ENCODE measurements at regions not wholly inside any gene's neighbourhood (a gene's known extent, or its start where the extent isn't known, plus 50 kb on each side); places are given as distances from the start of the nearest gene placed in this dataset.

DNA sequence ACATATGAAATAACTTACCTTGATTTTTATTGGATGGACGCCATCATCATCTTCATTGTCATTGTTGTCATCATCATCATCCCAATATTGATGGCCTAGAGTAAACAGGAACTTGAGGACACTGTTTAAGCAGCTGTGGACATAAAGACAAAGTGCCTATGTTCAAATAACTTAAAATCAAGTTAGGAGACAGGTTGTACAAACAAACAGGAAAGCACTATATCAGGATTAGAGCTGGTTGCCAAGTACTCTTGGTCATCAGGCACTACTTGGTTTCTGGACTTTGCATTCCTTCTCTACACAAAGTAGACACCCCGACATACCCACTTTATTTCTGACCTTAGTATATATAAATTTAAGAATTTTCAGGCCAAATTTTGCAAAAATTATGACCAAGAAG lies 608.6 kb downstream of the KLHL13 start:
- TF ChIP-seq, protein P1, sequence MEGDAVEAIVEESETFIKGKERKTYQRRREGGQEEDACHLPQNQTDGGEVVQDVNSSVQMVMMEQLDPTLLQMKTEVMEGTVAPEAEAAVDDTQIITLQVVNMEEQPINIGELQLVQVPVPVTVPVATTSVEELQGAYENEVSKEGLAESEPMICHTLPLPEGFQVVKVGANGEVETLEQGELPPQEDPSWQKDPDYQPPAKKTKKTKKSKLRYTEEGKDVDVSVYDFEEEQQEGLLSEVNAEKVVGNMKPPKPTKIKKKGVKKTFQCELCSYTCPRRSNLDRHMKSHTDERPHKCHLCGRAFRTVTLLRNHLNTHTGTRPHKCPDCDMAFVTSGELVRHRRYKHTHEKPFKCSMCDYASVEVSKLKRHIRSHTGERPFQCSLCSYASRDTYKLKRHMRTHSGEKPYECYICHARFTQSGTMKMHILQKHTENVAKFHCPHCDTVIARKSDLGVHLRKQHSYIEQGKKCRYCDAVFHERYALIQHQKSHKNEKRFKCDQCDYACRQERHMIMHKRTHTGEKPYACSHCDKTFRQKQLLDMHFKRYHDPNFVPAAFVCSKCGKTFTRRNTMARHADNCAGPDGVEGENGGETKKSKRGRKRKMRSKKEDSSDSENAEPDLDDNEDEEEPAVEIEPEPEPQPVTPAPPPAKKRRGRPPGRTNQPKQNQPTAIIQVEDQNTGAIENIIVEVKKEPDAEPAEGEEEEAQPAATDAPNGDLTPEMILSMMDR (IDR thresholded peaks at IDR 0.05): no peak
- no peak for TF ChIP-seq POLR2A (IDR thresholded peaks at IDR 0.05; ENCODE audit: low read depth)

Data from esophagus muscularis mucosa (tissue), 3 donors.